Fibroblast of upper back skin (primary cell): ENCODE measurements at regions not wholly inside any gene's neighbourhood (a gene's known extent, or its start where the extent isn't known, plus 50 kb on each side); places are given as distances from the start of the nearest gene placed in this dataset.

Source experiments
- DNase-seq: peaks from one replicate; pipeline ENCODE4 v3.0.0-alpha.2; 2013

GRCh38 chr4:162457071-162457865, 293.5 kb upstream of the FSTL5 start:
- no peak for DNase-seq

DNA sequence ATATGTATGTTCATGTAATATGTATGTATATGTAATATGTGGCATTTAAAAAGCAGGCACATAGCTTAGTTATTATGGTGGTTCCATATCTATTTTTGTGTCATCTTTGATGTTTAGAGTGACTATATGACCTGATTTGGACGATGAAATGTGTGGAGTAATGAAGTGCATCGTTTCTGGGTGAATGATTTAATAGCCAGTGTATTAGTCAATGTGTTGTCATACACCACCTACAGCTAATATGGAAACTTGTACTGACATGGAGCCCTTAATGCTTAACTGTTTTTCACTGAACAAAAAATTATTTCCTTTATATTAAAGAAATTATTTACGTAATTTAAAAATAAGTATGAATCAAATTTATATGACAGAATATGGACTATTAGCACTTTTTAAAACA, 292.3 kb upstream of the FSTL5 start:
- no peak for DNase-seq

GRCh38 chr4:162450531-162451035, 286.8 kb upstream of the FSTL5 start:
- no peak for DNase-seq

GRCh38 chr4:162443510-162443909, 279.7 kb upstream of the FSTL5 start:
- no peak for DNase-seq

DNA sequence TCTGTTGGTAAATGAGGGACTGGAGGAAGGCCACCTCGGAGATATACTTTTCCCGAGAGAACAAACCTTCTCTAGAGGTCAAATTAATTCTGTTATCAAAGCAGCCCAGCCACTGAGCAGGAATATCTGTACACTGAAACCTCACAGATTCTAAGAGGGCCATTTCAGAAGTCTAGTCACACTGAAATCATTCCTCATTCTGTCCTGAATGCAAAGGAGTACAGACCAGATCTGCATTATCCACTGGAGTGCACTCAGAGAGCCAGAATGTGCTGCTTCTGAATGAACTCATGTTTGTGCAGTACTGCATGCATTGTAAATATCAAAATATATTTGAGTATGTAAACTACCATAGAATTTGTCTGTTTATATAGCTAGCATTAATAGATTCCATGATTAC, 278.3 kb upstream of the FSTL5 start:
- DNase-seq: no peak

DNA sequence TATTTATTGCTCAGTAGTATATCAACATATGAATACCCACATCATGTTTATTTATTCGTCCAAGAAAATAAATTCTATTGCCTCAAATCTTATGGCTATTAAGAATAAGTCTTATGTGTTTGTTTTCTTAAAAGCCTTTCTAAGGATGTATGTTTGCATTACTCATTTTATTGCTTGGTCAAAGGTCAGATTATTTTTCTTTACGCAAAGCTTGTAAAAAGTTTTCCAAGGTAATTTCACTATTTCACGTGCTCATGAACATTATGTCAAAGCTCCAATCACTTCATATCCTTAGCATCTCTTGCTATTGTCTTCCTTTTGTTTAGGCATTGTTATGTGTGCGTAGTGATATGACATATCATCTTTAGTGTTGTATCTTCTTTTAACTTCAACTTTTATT, 258.5 kb upstream of the FSTL5 start:
- DNase-seq: no peak

GRCh38 chr4:162410854-162411253, 247.1 kb upstream of the FSTL5 start:
- no peak for DNase-seq

DNA sequence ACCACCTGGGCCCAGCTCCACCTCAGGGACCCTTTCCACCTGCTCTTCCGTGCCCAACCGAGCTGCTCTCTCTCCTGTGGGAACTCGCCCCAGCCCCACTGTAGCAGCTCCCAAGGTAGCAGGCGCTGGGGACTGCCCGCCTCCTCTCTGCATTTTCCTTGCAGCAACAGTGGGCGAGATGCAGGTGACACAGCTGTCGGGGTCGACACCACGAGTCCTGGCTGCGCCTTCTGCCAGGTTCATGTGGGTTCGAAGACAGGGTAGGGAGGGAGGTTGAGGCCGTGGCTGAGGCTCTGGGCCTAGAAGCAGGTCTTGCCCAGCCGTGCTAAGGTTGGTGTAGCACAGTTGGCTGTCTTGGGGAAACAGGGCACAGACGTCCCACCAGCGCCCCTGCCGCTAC, 245.2 kb upstream of the FSTL5 start:
- no peak for DNase-seq

DNA sequence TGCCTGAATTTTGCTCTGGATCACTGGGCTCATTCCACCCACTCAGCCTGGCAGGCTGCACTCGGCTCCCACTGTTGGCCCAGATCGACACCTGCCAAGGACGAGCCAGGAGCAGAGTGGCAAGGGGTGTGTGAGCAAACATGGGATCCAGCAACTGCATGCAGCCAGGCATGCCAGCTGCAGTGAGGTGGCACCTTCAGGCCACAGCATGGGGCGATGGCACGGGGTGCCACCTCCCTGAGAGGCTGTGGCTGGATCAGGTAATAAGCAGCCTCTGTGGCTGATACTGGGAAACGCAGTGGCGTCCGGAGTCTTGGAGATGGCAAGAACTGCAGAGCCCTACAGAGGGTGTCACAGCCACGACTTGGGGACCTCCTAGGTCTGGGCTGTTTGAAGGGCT, 244.5 kb upstream of the FSTL5 start:
- no peak for DNase-seq

- DNase-seq: no peak
These were observed 243.0 kb upstream of the FSTL5 start for GRCh38 chr4:162406637-162407365.

GRCh38 chr4:162403932-162404331, 240.1 kb upstream of the FSTL5 start:
- no peak for DNase-seq

- DNase-seq: no peak
These were observed 239.6 kb upstream of the FSTL5 start for GRCh38 chr4:162403419-162403818.

DNA sequence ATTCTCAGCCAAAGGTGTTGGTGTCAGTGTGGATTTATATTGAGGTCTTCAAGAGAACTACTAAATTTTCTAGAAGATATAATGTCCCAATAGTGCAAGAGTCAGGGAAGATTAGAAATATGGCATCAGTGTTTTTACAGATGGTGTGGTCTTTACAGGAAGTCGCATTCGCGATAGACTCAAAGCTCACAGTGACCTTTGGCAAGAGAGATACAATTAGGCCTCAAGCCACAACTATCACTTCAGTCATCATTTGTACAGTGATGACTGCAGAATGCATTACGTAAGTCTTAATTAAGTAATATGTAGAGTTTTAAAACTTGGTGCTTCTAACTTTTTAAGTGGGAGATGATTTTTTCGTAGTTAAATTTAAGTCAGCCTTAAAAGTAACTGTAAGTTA, 237.2 kb upstream of the FSTL5 start:
- DNase-seq: no peak

DNA sequence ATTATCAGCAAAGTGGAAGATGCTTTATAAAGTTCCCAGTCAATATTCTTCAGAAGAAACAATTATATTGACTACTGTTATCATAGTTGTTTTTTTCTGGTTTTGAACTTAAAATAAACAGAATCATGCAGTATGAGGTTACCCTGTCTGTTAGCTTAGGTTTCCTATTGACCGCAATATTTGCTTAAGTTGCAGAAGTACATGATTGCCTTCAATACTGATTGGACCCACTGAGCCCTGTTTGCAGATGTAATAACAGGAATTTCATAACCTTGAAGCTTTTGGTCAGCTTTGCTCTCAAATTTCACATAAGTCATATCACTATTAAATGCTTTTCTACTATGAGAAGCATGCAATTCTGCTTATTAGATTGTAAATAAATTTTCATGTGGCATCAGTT, 229.1 kb upstream of the FSTL5 start:
- DNase-seq: no peak

GRCh38 chr4:162366146-162366545, 202.3 kb upstream of the FSTL5 start:
- DNase-seq: no peak

DNA sequence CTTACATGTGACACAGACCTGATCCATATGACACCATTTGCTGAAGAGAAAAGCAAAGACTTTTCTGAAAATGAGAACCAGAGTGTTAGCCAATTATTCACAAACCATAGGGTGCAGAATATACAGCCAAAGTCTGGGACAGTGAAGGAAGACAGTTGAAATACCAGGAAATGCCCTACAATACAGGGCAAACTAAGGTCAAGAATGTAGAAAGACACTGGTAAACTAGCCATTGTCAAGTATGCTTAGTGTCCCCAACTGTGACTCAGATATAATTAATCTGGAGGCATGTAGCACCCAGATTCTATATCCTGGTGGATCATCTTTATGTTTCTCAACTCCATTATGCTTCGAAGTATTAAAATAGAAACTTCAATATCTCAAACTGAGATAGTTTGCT, 200.9 kb upstream of the FSTL5 start:
- DNase-seq: no peak

DNA sequence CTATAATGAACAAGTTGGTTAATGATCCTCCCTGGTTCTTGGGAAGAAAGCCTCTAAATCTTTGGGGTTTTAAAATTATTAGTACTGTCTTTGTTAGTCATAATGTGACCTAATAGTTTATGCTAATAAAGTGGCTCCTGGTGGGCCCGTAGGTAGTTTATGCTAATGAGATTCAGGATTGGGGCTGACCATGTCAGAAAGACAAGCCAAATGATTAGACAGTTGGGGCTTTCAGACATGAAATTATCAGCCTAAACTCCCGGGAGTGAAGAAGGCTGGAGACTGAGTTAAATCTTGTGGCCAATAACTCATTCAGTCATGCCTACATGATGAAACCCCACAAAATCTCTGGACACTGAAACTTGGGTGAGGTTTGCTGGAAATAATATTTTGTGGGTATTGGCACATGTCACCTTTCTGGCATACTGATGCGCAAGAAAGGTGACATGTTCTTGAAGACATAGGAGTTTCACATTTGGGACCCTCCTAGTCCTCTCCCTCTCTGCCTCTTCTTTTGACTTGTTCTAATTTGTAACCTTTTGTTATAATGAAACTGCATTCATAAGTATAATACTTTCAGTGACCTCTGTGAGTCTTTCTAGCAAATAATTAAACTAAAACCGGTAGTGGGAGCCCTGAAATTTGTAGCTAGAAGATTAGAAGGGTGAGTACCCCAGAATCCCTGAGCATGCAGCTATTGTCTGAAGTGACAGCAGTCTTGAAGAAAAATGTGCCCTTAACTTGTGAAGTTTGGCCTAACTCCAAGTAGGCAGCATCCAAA, 196.8 kb upstream of the FSTL5 start:
- no peak for DNase-seq

DNA sequence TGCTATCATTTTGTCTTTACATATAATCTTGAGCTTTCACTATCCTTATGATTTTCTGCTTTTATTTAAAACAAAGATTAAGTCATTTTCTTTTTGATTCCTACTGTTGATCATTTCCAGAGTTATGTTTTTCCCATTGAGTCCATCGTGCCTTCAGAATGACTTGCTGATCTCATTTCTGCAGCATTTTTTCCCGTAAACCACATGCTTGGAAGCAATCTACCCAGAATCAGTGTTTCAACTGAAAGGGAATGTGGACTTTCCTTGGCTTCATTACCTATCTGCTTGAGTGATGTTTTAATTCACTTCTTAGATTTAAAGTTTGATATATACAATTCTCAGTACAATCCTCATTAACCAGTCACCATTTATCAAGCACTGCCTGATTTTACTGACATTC, 192.4 kb upstream of the FSTL5 start:
- DNase-seq: peak; percentile 7

DNA sequence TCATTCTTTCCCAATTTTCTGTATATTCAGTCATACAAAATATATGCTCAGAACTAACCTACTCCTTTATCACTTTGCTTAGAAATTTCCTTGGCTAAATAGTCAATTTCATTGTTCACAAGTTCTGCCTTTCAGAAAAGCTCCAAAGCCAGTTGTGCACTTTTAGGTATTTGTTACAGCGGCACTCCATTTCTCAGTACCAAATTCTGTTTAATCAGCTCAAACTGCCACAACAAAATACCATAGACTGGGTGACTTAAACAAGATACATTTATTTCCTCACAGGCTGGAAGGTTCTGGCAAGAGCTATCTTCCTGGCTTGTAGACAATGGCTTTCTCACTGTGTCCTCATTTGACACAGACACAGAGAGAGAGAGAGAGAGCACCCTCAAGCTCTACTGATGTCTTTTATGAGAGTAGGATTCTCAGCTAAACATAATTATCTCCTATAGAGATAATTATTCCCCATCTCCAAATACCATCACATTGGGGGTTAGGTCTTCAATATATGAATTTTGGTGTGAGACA, 188.8 kb upstream of the FSTL5 start:
- DNase-seq: no peak

DNA sequence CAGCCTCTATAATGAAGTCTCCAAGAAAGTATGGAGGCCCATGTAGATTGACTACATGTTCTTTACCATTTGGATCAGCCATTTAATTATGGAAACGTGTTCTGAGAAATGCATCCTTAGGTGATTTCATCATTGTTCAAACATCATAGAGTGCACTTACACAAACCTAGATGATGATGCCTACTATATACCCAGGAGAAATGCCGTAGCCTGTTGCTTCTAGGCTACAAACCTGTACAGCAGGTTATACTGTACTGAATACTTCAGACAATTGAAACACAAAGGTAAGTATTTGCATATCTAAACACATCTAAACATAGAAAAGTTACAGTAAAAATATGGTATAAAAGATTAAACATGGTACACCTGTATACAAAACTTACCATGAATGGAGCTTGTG, 186.5 kb upstream of the FSTL5 start:
- no peak for DNase-seq

DNA sequence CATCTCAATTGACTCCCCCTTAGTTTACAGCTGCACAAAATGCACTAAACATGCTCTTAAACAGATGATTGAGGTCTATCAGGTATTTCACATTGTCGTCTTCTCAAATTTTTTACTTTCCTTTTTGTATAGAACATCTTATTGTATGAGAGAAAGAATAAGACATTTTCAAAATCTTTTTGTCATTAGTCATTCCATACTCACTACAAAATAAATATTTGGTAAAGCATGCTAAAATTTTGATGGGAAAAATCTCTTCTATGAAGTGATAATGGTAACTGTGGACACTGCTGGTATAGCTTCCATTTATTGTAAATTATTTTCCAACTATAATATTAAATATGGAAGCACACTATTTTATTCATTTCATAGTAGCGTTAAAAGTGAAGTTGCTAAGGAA, 185.6 kb upstream of the FSTL5 start:
- DNase-seq: no peak

- no peak for DNase-seq
These were observed 184.0 kb upstream of the FSTL5 start for GRCh38 chr4:162347842-162348213.

DNA sequence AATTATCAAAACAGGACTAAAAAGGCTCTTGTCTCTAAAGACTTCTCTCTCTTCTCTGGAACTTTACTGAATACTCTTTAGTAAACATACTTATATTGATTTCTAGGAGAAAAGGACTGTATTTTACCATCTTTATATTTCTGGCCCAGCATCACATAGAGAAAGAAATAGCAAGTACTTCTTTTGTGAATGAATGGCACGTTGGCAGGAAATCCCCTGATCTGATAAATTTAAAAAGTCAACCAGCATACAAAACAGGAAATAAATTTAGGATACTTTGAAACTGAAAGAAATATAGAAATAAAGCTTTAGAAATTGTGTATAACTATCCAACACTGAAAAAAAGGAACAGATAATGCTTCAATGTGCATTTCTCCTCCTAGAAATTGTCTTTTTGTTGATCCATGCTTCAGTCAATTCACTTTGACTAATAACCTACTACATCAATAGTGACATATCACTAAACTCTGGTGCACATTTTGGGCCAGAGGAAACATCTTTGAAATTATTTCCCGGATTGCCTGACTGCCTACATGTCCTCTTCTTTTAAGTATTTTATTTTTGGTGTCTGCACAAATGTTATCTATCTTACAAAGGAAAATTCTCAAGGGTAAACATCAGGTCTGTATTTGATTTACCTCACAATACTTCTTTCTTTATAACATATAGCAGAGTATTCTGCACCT, 183.5 kb upstream of the FSTL5 start:
- DNase-seq: no peak
